Mesodermal cell (in vitro differentiated cells): ENCODE measurements at regions not wholly inside any gene's neighbourhood (a gene's known extent, or its start where the extent isn't known, plus 50 kb on each side); places are given as distances from the start of the nearest gene placed in this dataset.
"Not testable (repeated sequence)": the region's sequence is repeated elsewhere in the genome, so short reads cannot be mapped to it uniquely, and the experiment has no call there.

Source experiments
- H3K27ac ChIP-seq: 2 replicates; pipeline ENCODE4 v1.7.0; 2013; ENCODE audit warnings: mild to moderate bottlenecking, low read depth, low read length, moderate library complexity; ENCODE audit not compliant: severe bottlenecking
- H3K36me3 ChIP-seq: 2 replicates; pipeline ENCODE4 v1.7.1; 2013; ENCODE audit warnings: mild to moderate bottlenecking, low read length, moderate library complexity; ENCODE audit not compliant: control insufficient read depth, insufficient read depth
- H3K4me1 ChIP-seq: one replicate; pipeline ENCODE4 v1.7.1; 2013; ENCODE audit warnings: mild to moderate bottlenecking, low read length; ENCODE audit not compliant: insufficient read depth, control insufficient read depth, poor library complexity, severe bottlenecking
- H3K4me3 ChIP-seq: 2 replicates; pipeline ENCODE4 v1.7.0; 2013; ENCODE audit warnings: low read length, control low read depth, mild to moderate bottlenecking; ENCODE audit not compliant: insufficient read depth, poor library complexity, severe bottlenecking; ENCODE audit errors: extremely low read depth
- H3K9me3 ChIP-seq: 2 replicates; pipeline ENCODE4 v1.7.1; 2013; ENCODE audit warnings: mild to moderate bottlenecking, low read length, moderate library complexity; ENCODE audit not compliant: control insufficient read depth
- WGBS, 2 experiments: methylation state at CpG; one replicate each; pipeline ENCODE4 v1.1.5; 2013; ENCODE audit warnings: missing lambda C conversion rate in 2 of 2; ENCODE audit not compliant: insufficient coverage in 2 of 2; 5-methylcytosine and 5-hydroxymethylcytosine counted together

- H3K4me3 ChIP-seq: no peak overlapping the region
- WGBS, 2 experiments: 82 to 95% methylated on average over 2 of the region's 4 CpGs
- no peaks in the 10 kb centered on the region for H3K4me1 ChIP-seq
- no peaks in the 10 kb centered on the region for H3K36me3 ChIP-seq
- H3K27ac ChIP-seq: no peak overlapping the region
- no peaks in the 10 kb centered on the region for H3K9me3 ChIP-seq
Observed at GRCh38 chr3:13139471-13140065, 66.3 kb upstream of the IQSEC1 start.

- Histone ChIP-seq H3K27ac (no peak overlapping the region), H3K36me3 (no peaks in the 10 kb centered on the region), H3K9me3 (no peaks in the 10 kb centered on the region), H3K4me1 (no peaks in the 10 kb centered on the region), H3K4me3 (no peak overlapping the region)
- 80% methylated on average over 1 of the region's 1 CpG; no CpG with 5 or more reads in 1 of the 2 experiments for WGBS, 2 experiments
Observed at GRCh38 chr3:13138833-13139145, 65.6 kb upstream of the IQSEC1 start.

GRCh38 chr3:13137941-13138832 is 65.0 kb upstream of the IQSEC1 start:
- Histone ChIP-seq H3K4me3 (no peak overlapping the region), H3K36me3 (no peaks in the 10 kb centered on the region), H3K27ac (no peak overlapping the region), H3K4me1 (no peaks in the 10 kb centered on the region), H3K9me3 (no peaks in the 10 kb centered on the region)
- WGBS, 2 experiments: 80 to 83% methylated on average over 13 to 17 of the region's 18 CpGs

GRCh38 chr3:13136848-13137247 is 63.6 kb upstream of the IQSEC1 start:
- H3K36me3 ChIP-seq, H3K27ac ChIP-seq, H3K9me3 ChIP-seq, H3K4me1 ChIP-seq, H3K4me3 ChIP-seq: not testable (repeated sequence)
- WGBS, 2 experiments: 92% methylated on average over 5 of the region's 6 CpGs

DNA sequence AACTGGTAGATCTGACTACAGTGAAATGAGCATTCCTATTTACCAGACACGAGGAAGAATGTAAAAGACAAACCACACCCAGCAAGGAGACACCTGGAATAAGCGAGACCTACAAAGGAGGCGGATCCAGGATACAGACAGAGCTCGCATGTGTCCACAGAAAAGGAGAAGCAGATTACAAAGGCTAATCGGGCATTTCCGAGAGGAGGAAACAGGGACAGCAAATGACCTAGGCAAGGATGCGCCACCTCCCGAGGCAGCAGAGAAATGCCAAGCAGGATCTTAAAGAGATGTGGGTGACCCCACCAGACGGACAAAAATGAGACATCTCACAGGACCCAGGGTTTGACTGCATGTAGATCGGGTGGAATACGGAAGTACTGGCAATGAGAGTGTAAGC is 63.2 kb upstream of the IQSEC1 start:
- H3K4me3 ChIP-seq: no peak overlapping the region
- H3K36me3 ChIP-seq: no peaks in the 10 kb centered on the region
- 90 to 93% methylated on average over 10 to 11 of the region's 11 CpGs for WGBS, 2 experiments
- no peak overlapping the region for H3K27ac ChIP-seq
- H3K9me3 ChIP-seq: no peaks in the 10 kb centered on the region
- H3K4me1 ChIP-seq: no peaks in the 10 kb centered on the region

DNA sequence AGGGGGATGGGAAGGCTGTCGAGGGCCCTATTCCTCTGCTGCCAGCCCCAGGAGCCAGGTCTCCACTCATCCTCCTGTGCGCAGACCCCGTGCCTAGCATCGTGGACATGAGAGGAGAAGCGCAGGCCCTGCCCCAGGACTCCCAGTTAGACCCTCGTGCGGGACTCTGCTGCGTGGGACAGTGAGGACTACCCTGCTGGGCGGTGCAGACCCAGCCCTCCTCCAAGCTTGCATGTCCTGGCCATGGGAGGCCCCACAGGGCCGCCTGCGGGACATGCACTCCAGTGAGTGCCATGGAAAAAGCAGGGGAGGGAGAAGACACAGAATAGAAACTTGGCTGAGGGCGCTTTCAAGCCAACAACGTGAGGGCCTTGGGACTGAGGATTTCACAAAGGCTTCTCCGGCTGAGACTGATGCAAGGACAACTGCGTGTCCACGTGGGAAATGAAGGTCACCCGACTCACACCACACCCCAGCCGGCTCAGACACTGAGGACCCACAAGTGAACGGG is 62.6 kb upstream of the IQSEC1 start:
- Histone ChIP-seq H3K36me3 (no peaks in the 10 kb centered on the region), H3K4me1 (no peaks in the 10 kb centered on the region), H3K9me3 (no peaks in the 10 kb centered on the region), H3K4me3 (no peak overlapping the region), H3K27ac (no peak overlapping the region)
- WGBS, 2 experiments: 79 to 88% methylated on average over 18 to 19 of the region's 19 CpGs

GRCh38 chr3:13135251-13135810 is 62.1 kb upstream of the IQSEC1 start:
- Histone ChIP-seq H3K4me1 (no peaks in the 10 kb centered on the region), H3K27ac (no peak overlapping the region), H3K36me3 (no peaks in the 10 kb centered on the region), H3K9me3 (no peaks in the 10 kb centered on the region), H3K4me3 (no peak overlapping the region)
- 91 to 93% methylated on average over 6 to 9 of the region's 9 CpGs for whole genome bisulfite sequencing, 2 experiments

DNA sequence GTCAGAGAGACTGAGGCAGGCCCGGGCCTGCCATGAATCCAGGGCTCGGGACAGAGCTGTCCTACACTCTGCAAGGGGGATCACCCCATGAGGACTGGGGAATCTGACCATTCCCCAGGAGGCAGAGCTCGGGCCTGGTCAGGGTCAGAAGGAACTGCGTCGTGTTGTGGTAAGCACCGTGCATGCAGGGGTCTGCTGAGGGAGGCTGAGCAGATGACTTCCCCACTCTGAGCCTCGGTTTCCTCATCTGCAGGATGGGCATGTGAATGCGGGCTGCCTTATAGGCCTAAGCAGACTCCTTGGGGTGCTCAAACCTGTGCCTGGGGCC is 61.6 kb upstream of the IQSEC1 start:
- WGBS, 2 experiments: 87 to 96% methylated on average over 8 of the region's 8 CpGs
- Histone ChIP-seq H3K4me3 (no peak overlapping the region), H3K9me3 (no peaks in the 10 kb centered on the region), H3K36me3 (no peaks in the 10 kb centered on the region), H3K27ac (no peak overlapping the region), H3K4me1 (no peaks in the 10 kb centered on the region)

- Histone ChIP-seq H3K27ac (no peak overlapping the region), H3K4me3 (no peak overlapping the region), H3K36me3 (no peaks in the 10 kb centered on the region), H3K9me3 (no peaks in the 10 kb centered on the region), H3K4me1 (no peaks in the 10 kb centered on the region)
- WGBS, 2 experiments: 92 to 95% methylated on average over 10 of the region's 12 CpGs
Observed at GRCh38 chr3:13134166-13134878, 61.1 kb upstream of the IQSEC1 start.

GRCh38 chr3:13133471-13133981 is 60.3 kb upstream of the IQSEC1 start:
- Histone ChIP-seq H3K4me3 (no peak overlapping the region), H3K27ac (no peak overlapping the region), H3K4me1 (no peaks in the 10 kb centered on the region), H3K36me3 (no peaks in the 10 kb centered on the region), H3K9me3 (no peaks in the 10 kb centered on the region)
- 94 to 95% methylated on average over 5 to 9 of the region's 14 CpGs for WGBS, 2 experiments
